ENCODE measurements at regions not wholly inside any gene's neighbourhood (a gene's known extent, or its start where the extent isn't known, plus 50 kb on each side); places are given as distances from the start of the nearest gene placed in this dataset.

DNA sequence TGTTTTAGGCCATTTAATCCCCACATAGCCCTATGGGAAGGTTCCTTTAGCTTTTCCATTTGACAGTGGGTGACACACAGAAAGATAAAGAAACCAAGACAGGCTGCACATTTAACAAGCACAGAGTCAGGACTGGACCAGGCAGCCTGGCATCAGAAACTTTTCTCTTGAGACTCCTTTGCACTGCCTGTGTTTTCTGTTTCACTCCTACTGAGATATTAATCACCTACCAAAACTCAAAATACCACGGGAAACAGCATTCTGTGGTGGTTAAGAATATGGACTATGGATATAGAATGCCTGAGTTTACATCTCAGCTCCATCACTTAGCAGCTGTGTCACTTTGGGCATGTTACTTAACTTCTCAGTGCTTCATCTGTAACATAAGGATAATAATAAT is 73.3 kb downstream of the CTAGE1 start:
- peaks cover 17% of the 10 kb centered on the region for H3K27me3 ChIP-seq (ENCODE audit: control insufficient read depth, insufficient read depth, low read length)
- no peak for DNase-seq (ENCODE audit: low read depth)
- H3K36me3 ChIP-seq (ENCODE audit: control insufficient read depth, insufficient read depth, low read length), result no peaks in the 10 kb centered on the region
- TF ChIP-seq, protein P1, sequence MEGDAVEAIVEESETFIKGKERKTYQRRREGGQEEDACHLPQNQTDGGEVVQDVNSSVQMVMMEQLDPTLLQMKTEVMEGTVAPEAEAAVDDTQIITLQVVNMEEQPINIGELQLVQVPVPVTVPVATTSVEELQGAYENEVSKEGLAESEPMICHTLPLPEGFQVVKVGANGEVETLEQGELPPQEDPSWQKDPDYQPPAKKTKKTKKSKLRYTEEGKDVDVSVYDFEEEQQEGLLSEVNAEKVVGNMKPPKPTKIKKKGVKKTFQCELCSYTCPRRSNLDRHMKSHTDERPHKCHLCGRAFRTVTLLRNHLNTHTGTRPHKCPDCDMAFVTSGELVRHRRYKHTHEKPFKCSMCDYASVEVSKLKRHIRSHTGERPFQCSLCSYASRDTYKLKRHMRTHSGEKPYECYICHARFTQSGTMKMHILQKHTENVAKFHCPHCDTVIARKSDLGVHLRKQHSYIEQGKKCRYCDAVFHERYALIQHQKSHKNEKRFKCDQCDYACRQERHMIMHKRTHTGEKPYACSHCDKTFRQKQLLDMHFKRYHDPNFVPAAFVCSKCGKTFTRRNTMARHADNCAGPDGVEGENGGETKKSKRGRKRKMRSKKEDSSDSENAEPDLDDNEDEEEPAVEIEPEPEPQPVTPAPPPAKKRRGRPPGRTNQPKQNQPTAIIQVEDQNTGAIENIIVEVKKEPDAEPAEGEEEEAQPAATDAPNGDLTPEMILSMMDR (IDR thresholded peaks at IDR 0.05; ENCODE audit: insufficient read depth, low read length, poor library complexity, severe bottlenecking), result no peak
- H3K4me3 ChIP-seq (ENCODE audit: low read depth, low read length), result no peak overlapping the region

DNA sequence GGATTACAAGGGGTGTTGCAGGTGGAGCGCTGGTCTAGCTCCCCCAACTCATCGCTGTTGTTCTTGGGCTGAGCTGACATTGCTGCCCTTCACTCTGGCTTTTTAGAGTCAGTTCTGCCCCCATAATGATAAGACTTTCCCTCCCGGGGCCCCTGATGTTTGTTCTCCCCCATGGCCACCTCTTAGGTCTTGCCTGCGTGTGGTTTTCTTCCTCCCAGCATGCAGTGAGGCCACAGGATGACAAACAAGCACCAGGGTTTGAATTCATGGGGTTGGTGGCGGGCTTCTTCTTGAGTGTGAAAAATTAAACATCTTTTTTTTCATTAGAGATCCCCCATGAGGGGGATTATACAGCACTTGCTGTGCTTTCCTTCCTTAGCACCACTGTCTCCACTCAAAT is 74.1 kb downstream of the CTAGE1 start:
- H3K27me3 ChIP-seq (ENCODE audit: control insufficient read depth, insufficient read depth, low read length), result peaks cover 10% of the 10 kb centered on the region
- no peaks in the 10 kb centered on the region for H3K36me3 ChIP-seq (ENCODE audit: control insufficient read depth, insufficient read depth, low read length)
- H3K4me3 ChIP-seq (ENCODE audit: low read depth, low read length), result no peak overlapping the region
- DNase-seq (ENCODE audit: low read depth), result no peak
- TF ChIP-seq, protein P1 (IDR thresholded peaks at IDR 0.05; ENCODE audit: insufficient read depth, low read length, poor library complexity, severe bottlenecking), result no peak

- Histone ChIP-seq H3K36me3 (ENCODE audit: control insufficient read depth, insufficient read depth, low read length) (no peaks in the 10 kb centered on the region), H3K4me3 (ENCODE audit: low read depth, low read length) (no peak overlapping the region), H3K27me3 (ENCODE audit: control insufficient read depth, insufficient read depth, low read length) (peaks cover 6% of the 10 kb centered on the region)
- peak; percentile 52 for DNase-seq (ENCODE audit: low read depth)
- TF ChIP-seq, protein P1 (IDR thresholded peaks at IDR 0.05; ENCODE audit: insufficient read depth, low read length, poor library complexity, severe bottlenecking), result no peak
Measured at GRCh38 chr18:22342625-22343024, 75.1 kb downstream of the CTAGE1 start.

- no peaks in the 10 kb centered on the region for H3K36me3 ChIP-seq (ENCODE audit: control insufficient read depth, insufficient read depth, low read length)
- no peak overlapping the region for H3K4me3 ChIP-seq (ENCODE audit: low read depth, low read length)
- TF ChIP-seq, protein P1 (IDR thresholded peaks at IDR 0.05; ENCODE audit: insufficient read depth, low read length, poor library complexity, severe bottlenecking), result no peak
- no peak for DNase-seq (ENCODE audit: low read depth)
- peaks cover 5% of the 10 kb centered on the region for H3K27me3 ChIP-seq (ENCODE audit: control insufficient read depth, insufficient read depth, low read length)
Measured at GRCh38 chr18:22340331-22340730, 77.4 kb downstream of the CTAGE1 start.

- Histone ChIP-seq H3K4me3 (ENCODE audit: low read depth, low read length) (no peak overlapping the region), H3K27me3 (ENCODE audit: control insufficient read depth, insufficient read depth, low read length) (peaks cover 5% of the 10 kb centered on the region)
- TF ChIP-seq, protein P1 (IDR thresholded peaks at IDR 0.05; ENCODE audit: insufficient read depth, low read length, poor library complexity, severe bottlenecking), result no peak
Measured at GRCh38 chr18:22339913-22340312, 77.8 kb downstream of the CTAGE1 start.

DNA sequence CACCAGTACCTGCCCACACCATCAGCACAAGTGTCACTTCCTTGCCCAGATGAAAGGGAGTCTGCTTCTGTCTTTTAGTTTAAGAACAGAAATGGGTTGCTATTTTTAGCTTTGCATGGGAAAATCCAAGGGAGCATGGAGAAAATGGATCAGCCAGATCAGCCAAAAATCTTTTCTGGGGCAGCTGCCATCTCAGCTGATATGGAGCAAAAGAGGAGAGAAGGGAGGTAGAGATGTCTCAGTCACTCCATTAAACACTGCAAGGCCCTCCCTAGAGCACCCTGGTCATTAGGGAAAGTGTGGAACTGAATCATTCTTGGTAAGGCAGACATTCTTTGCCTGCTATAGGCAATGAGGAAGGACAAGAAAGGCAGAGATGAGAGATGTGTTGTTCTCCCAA is 79.9 kb downstream of the CTAGE1 start:
- no peak overlapping the region for H3K4me3 ChIP-seq (ENCODE audit: low read depth, low read length)
- H3K27me3 ChIP-seq (ENCODE audit: control insufficient read depth, insufficient read depth, low read length), result peaks cover 5% of the 10 kb centered on the region
- TF ChIP-seq, protein P1 (IDR thresholded peaks at IDR 0.05; ENCODE audit: insufficient read depth, low read length, poor library complexity, severe bottlenecking), result no peak
- H3K36me3 ChIP-seq (ENCODE audit: control insufficient read depth, insufficient read depth, low read length), result no peaks in the 10 kb centered on the region
- no peak for DNase-seq (ENCODE audit: low read depth)

More at GRCh38 chr18:22339913-22340312, 77.8 kb downstream of the CTAGE1 start:
- DNase-seq (ENCODE audit: low read depth), result no peak
- no peaks in the 10 kb centered on the region for H3K36me3 ChIP-seq (ENCODE audit: control insufficient read depth, insufficient read depth, low read length)
